A549 (cell line): ENCODE measurements at regions not wholly inside any gene's neighbourhood (a gene's known extent, or its start where the extent isn't known, plus 50 kb on each side); places are given as distances from the start of the nearest gene placed in this dataset.

Source experiments
- ATAC-seq, 2 experiments: fragments of 200-7000 bp in 1 of 2; fragments of >200 bp in 1 of 2; cut with Nextera tagmentation in 1 of 2; cut with Tn5 transposase in 1 of 2; 3 replicates each; pipeline versions ENCODE4 v1.8.0 to v1.9.1; 2018 to 2020; ENCODE audit warnings: mild to moderate bottlenecking in 1 of 2, moderate library complexity in 1 of 2
- CTCF ChIA-PET: fragments of 300-600 bp; sonication (Branson Sonifier 250); formaldehyde crosslinking; extraction: SDS; loops from one replicate; lab custom pipeline; 2021; ENCODE audit warnings: antibody characterized with exemption, inconsistent platforms; lab: Yijun Ruan, JAX
- POLR2A ChIA-PET: fragments of 350-600 bp; formaldehyde crosslinking; extraction: SDS; loops from one replicate; lab custom pipeline; 2021; ENCODE audit warnings: antibody characterized with exemption, inconsistent platforms; lab: Yijun Ruan, JAX
- DNase-seq, 2 experiments: peaks; one replicate each; pipeline versions ENCODE4 v3.0.0 to v3.0.0-alpha.2; 2011 to 2016; ENCODE audit warnings: low read depth in 1 of 2, low spot score in 1 of 2
- FAIRE-seq: peaks from 2 replicates; lab custom pipeline; 2011; peaks lifted over from hg19 to GRCh38; lab: Jason Lieb, UNC
- H3K27ac ChIP-seq, 2 experiments: fragments of >200 bp; sonication (Bioruptor Twin); formaldehyde crosslinking; 3 replicates each; pipeline ENCODE4 v1.5.1; 2016 to 2017
- H3K4me1 ChIP-seq: fragments of >200 bp; sonication (Bioruptor Twin); formaldehyde crosslinking; 3 replicates; pipeline ENCODE4 v1.6.1; 2016
- H3K4me2 ChIP-seq: fragments of >200 bp; sonication (Bioruptor Twin); formaldehyde crosslinking; 3 replicates; pipeline ENCODE4 v1.6.1; 2016
- H3K4me3 ChIP-seq: fragments of >200 bp; sonication (Bioruptor Twin); formaldehyde crosslinking; 3 replicates; pipeline ENCODE4 v1.5.1; 2016
- H3K9me3 ChIP-seq: fragments of >200 bp; sonication (Bioruptor Twin); formaldehyde crosslinking; 3 replicates; pipeline ENCODE4 v1.6.1; 2016
- CHD4 ChIP-seq: fragments of 200-600 bp; sonication (generic); IDR thresholded peaks from 2 replicates; pipeline ENCODE4 v1.6.1; 2016; ENCODE audit warnings: antibody characterized with exemption, mild to moderate bottlenecking, borderline replicate concordance
- CTCF ChIP-seq: fragments of >200 bp; sonication (Bioruptor Twin); formaldehyde crosslinking; IDR thresholded peaks from 3 replicates; pipeline ENCODE4 v1.5.1; 2016
- ELK1 ChIP-seq: fragments of 150-350 bp; IDR thresholded peaks from 2 replicates; pipeline ENCODE4 v1.6.1; 2014; ENCODE audit warnings: low read depth, mild to moderate bottlenecking, low read length
- EP300 ChIP-seq, 2 experiments: fragments of >200 bp; sonication (Bioruptor Twin); formaldehyde crosslinking; IDR thresholded peaks; 2 replicates in 1 of 2; 3 replicates in 1 of 2; pipeline ENCODE4 v1.6.1; 2016 to 2017
- FOXS1 ChIP-seq: fragments of 250-450 bp; sonication (Bioruptor Pico); IDR thresholded peaks from 2 replicates; pipeline ENCODE4 v1.5.0; 2020; ENCODE audit warnings: mild to moderate bottlenecking, moderate library complexity
- HDAC2 ChIP-seq: fragments of 200-600 bp; sonication (generic); IDR thresholded peaks from 2 replicates; pipeline ENCODE4 v1.6.1; 2016
- HES2 ChIP-seq: fragments of >200 bp; sonication (Bioruptor Twin); formaldehyde crosslinking; IDR thresholded peaks from 2 replicates; pipeline ENCODE4 v1.6.1; 2016
- HEYL ChIP-seq: fragments of 250-450 bp; sonication (Bioruptor Pico); IDR thresholded peaks from 2 replicates; pipeline ENCODE4 v1.8.0; 2021; ENCODE audit warnings: mild to moderate bottlenecking, moderate library complexity
- HMGXB4 ChIP-seq: fragments of 250-450 bp; sonication (Bioruptor Pico); IDR thresholded peaks from 2 replicates; pipeline ENCODE4 v1.5.0; 2021; ENCODE audit warnings: mild to moderate bottlenecking, moderate library complexity, borderline replicate concordance
- HOXB13 ChIP-seq: fragments of 250-450 bp; sonication (Bioruptor Pico); IDR thresholded peaks from 2 replicates; pipeline ENCODE4 v1.5.0; 2020; ENCODE audit warnings: low read depth, mild to moderate bottlenecking, moderate library complexity
- JUN ChIP-seq, 2 experiments: fragments of >200 bp; sonication (Bioruptor Twin); formaldehyde crosslinking; IDR thresholded peaks; 2 replicates in 1 of 2; 3 replicates in 1 of 2; pipeline ENCODE4 v1.6.1; 2016 to 2017
- JUNB ChIP-seq: fragments of >200 bp; sonication (Bioruptor Twin); formaldehyde crosslinking; IDR thresholded peaks from 2 replicates; pipeline ENCODE4 v1.6.1; 2016
- MYC ChIP-seq: IDR thresholded peaks from 2 replicates; pipeline ENCODE4 v1.6.1; 2012; ENCODE audit warnings: mild to moderate bottlenecking, inconsistent platforms, low read length, improper control_type of control experiment, borderline replicate concordance
- NFE2L2 ChIP-seq: fragments of 150-350 bp; conservative IDR thresholded peaks from 2 replicates; pipeline ENCODE4 v1.6.1; 2014; ENCODE audit warnings: low read length
- PBX3 ChIP-seq: IDR thresholded peaks from 2 replicates; pipeline ENCODE4 v1.6.1; 2012
- RARB ChIP-seq: fragments of 250-450 bp; sonication (Bioruptor Pico); IDR thresholded peaks from 2 replicates; pipeline ENCODE4 v1.8.0; 2021; ENCODE audit warnings: mild to moderate bottlenecking, moderate library complexity
- REST ChIP-seq: fragments of 200-600 bp; sonication (generic); IDR thresholded peaks from 2 replicates; pipeline ENCODE4 v1.6.1; 2016; ENCODE audit warnings: antibody characterized with exemption, mild to moderate bottlenecking, moderate library complexity
- RNF2 ChIP-seq: fragments of 200-600 bp; sonication (generic); IDR thresholded peaks from 2 replicates; pipeline ENCODE4 v1.6.1; 2016; ENCODE audit warnings: low read depth, mild to moderate bottlenecking, antibody characterized with exemption, moderate library complexity, borderline replicate concordance
- ZC3H11A ChIP-seq: fragments of 450-650 bp; IDR thresholded peaks from 2 replicates; pipeline ENCODE4 v1.6.1; 2014; ENCODE audit warnings: antibody characterized with exemption, mild to moderate bottlenecking
- WGBS: methylation state at CpG from one replicate; pipeline ENCODE4 v1.1.6; 2017; ENCODE audit errors: missing lambda C conversion rate; 5-methylcytosine and 5-hydroxymethylcytosine counted together

- 4% methylated on average over 2 of the region's 2 CpGs for WGBS
- no peak for DNase-seq
- H3K9me3 ChIP-seq, result no peaks in the 10 kb centered on the region
- H3K4me3 ChIP-seq, result no peak overlapping the region
- no peaks in the 10 kb centered on the region for H3K4me1 ChIP-seq
- no peak for ATAC-seq
- no peak overlapping the region for H3K27ac ChIP-seq
- no peak for FAIRE-seq
- TF ChIP-seq HMGXB4 (CRISPR knock-in tag), result no peak
- TF ChIP-seq NFE2L2, result no peak
- TF ChIP-seq ELK1, result no peak
- TF ChIP-seq RARB (CRISPR knock-in tag), result no peak
- no peak for TF ChIP-seq RNF2
- no peak for TF ChIP-seq HES2
- TF ChIP-seq FOXS1, result no peak
- no peak for TF ChIP-seq MYC
- TF ChIP-seq PBX3, result no peak
- no peak for TF ChIP-seq JUN (IDR thresholded peaks at IDR 0.05)
- no peak for TF ChIP-seq JUNB
- no peak for TF ChIP-seq CTCF
- no peak for TF ChIP-seq ZC3H11A
- TF ChIP-seq HDAC2, result no peak
- TF ChIP-seq EP300 (IDR thresholded peaks at IDR 0.05), result no peak
- no peak for TF ChIP-seq REST
- TF ChIP-seq HEYL (CRISPR knock-in tag), result no peak
- no peak for TF ChIP-seq HOXB13 (CRISPR knock-in tag)
- no peak for TF ChIP-seq CHD4
- CTCF ChIA-PET, result no interaction called here
- no peak overlapping the region for H3K4me2 ChIP-seq
- POLR2A ChIA-PET, result no interaction called here
Measured at GRCh38 chr1:199305053-199305452, 666.2 kb downstream of the PTPRC start.
